Lung (tissue), 11 donors: ENCODE measurements at regions not wholly inside any gene's neighbourhood (a gene's known extent, or its start where the extent isn't known, plus 50 kb on each side); places are given as distances from the start of the nearest gene placed in this dataset.

Experiments used
- ATAC-seq: fragments of 200-7000 bp; cut with Tn5 transposase; one replicate; pipeline ENCODE4 v1.9.1; 2020; ENCODE audit warnings: moderate number of reproducible peaks; ENCODE audit not compliant: insufficient read depth, low FRiP score
- DNase-seq, 3 donors: peaks; one replicate each; pipeline ENCODE4 v3.0.0-alpha.2; 2013 to 2017
- H3K27ac ChIP-seq, 2 donors: one replicate each; pipeline ENCODE4 v1.5.1; 2013; ENCODE audit warnings: mild to moderate bottlenecking in 2 of 2, moderate library complexity in 2 of 2, control low read depth in 1 of 2, inconsistent platforms in 1 of 2, low read depth in 1 of 2, low read length in 1 of 2
- H3K27me3 ChIP-seq, 3 donors: one replicate each; pipeline ENCODE4 v1.5.1; 2013; ENCODE audit warnings: low read length in 2 of 3; ENCODE audit not compliant: control insufficient read depth in 3 of 3, insufficient read depth in 3 of 3
- H3K36me3 ChIP-seq, 4 donors: one replicate each; pipeline ENCODE4 v1.5.1; 2013; ENCODE audit warnings: low read length in 4 of 4, mild to moderate bottlenecking in 1 of 4, moderate library complexity in 1 of 4; ENCODE audit not compliant: control insufficient read depth in 4 of 4, insufficient read depth in 4 of 4
- H3K4me1 ChIP-seq, 5 donors: one replicate each; pipeline ENCODE4 v1.5.1; 2013; ENCODE audit warnings: low read length in 5 of 5, mild to moderate bottlenecking in 2 of 5, moderate library complexity in 1 of 5; ENCODE audit not compliant: control insufficient read depth in 5 of 5, insufficient read depth in 5 of 5
- H3K4me3 ChIP-seq: one replicate; pipeline ENCODE4 v1.5.1; 2013; ENCODE audit warnings: mild to moderate bottlenecking, control low read depth, moderate library complexity
- H3K9ac ChIP-seq, 2 donors: one replicate each; pipeline ENCODE4 v1.5.1; 2013; ENCODE audit warnings: low read length in 2 of 2, control low read depth in 1 of 2; ENCODE audit not compliant: insufficient read depth in 1 of 2
- H3K9me3 ChIP-seq, 4 donors: one replicate each; pipeline ENCODE4 v1.5.1; 2013; ENCODE audit warnings: low read length in 3 of 4, mild to moderate bottlenecking in 1 of 4, moderate library complexity in 1 of 4; ENCODE audit not compliant: control insufficient read depth in 4 of 4, insufficient read depth in 3 of 4
- WGBS, 2 donors: extraction: QIAGEN DNeasy Blood & Tissue Kit; methylation state at CpG; one replicate each; pipeline ENCODE4 v1.1.7; 2013; 5-methylcytosine and 5-hydroxymethylcytosine counted together
- TF ChIP-seq, protein P1 (sequence below): IDR thresholded peaks from 2 replicates; pipeline ENCODE4 v1.5.1; 2012; ENCODE audit warnings: mild to moderate bottlenecking; ENCODE audit errors: control extremely low read depth, extremely low read depth
- donor health status: control.
- donor health status: control.
- donor health status: Bipolar disorder and iron deficiency.
- donor health status: healthy.
- donor health status: DM: yes; HTN: yes; CAD: no.

DNA sequence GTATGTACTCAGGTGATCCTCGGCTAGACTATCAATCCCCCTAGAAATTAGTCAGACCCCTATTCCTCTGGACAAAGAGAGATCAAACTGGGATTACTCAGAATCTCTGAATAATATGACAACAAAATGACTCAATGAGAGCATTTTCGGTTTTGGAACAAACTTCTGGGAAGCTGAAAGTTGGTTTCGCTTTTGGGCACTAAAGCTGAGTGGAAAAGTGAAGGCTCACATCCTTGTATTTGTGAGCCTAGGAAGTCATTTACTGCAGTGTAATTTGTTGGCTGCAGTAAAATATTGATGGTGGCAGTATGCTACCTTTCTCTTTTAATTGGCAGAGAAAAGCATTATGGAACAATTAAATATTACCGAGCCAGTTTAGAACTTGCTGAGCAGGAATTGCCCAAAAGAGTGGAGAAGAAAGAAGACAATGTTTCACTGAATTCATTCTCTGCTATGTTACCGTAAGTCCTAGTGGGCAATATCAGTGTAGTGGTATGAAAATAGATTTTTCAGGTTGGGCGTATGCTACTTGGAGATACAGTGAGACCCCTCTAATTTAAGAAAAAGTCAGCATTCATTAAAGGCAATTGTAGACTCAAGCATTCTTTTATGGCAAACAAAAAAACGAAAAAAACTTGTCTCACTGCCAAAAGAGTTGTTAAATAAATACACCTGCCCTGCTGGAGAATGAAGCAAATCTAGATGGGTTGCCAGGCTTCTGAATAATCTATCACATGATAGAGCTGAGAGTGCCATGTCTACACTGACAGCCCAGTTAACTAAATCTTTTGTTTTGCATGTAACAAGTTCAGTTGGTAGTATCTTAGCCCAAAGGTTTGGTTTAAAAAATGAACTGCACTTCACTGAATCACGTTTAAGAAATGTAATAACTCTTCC lies 69.6 kb downstream of the AGTR2 start:
- Histone ChIP-seq H3K27me3 (peaks cover 0 to 14% (median 0%) of the 10 kb centered on the region in 3 donors), H3K4me1 (no peaks in the 10 kb centered on the region), H3K36me3 (no peaks in the 10 kb centered on the region), H3K9ac (no peak overlapping the region), H3K27ac (no peak overlapping the region), H3K4me3 (no peak overlapping the region), H3K9me3 (peaks cover 0 to 4% (median 1%) of the 10 kb centered on the region in 4 donors)
- 52 to 72% methylated on average over 8 of the region's 8 CpGs for WGBS, 2 donors
- TF ChIP-seq, protein P1, sequence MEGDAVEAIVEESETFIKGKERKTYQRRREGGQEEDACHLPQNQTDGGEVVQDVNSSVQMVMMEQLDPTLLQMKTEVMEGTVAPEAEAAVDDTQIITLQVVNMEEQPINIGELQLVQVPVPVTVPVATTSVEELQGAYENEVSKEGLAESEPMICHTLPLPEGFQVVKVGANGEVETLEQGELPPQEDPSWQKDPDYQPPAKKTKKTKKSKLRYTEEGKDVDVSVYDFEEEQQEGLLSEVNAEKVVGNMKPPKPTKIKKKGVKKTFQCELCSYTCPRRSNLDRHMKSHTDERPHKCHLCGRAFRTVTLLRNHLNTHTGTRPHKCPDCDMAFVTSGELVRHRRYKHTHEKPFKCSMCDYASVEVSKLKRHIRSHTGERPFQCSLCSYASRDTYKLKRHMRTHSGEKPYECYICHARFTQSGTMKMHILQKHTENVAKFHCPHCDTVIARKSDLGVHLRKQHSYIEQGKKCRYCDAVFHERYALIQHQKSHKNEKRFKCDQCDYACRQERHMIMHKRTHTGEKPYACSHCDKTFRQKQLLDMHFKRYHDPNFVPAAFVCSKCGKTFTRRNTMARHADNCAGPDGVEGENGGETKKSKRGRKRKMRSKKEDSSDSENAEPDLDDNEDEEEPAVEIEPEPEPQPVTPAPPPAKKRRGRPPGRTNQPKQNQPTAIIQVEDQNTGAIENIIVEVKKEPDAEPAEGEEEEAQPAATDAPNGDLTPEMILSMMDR: no peak
- DNase-seq: peak in 2 of 3 donors; percentile 51 to 67
- no peak for ATAC-seq

DNA sequence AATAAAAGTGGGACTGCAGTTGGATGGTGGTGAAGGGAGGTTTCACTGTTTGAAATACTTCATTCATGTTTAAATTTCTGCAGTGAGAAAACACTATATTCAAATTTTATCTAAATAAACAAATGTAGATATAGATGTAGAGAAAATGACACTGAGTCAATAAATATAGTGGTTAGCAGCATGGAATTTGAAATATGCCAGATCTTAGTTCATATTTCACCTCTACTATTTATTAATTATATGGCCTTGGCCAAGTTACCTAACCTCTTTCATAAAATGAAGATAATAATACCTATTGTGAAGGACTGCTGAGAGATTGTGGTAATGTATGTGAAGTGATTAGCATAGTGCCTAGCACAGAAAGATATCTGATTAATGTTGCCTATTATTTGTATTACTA lies 70.5 kb downstream of the AGTR2 start:
- Histone ChIP-seq H3K4me3 (no peak overlapping the region), H3K27me3 (peaks cover 0 to 14% (median 0%) of the 10 kb centered on the region in 3 donors), H3K27ac (no peak overlapping the region), H3K4me1 (no peaks in the 10 kb centered on the region), H3K9ac (no peak overlapping the region), H3K9me3 (peaks cover 0 to 4% (median 1%) of the 10 kb centered on the region in 4 donors), H3K36me3 (no peaks in the 10 kb centered on the region)
- ATAC-seq (no peak), DNase-seq (no peak)
- TF ChIP-seq, protein P1: no peak

DNA sequence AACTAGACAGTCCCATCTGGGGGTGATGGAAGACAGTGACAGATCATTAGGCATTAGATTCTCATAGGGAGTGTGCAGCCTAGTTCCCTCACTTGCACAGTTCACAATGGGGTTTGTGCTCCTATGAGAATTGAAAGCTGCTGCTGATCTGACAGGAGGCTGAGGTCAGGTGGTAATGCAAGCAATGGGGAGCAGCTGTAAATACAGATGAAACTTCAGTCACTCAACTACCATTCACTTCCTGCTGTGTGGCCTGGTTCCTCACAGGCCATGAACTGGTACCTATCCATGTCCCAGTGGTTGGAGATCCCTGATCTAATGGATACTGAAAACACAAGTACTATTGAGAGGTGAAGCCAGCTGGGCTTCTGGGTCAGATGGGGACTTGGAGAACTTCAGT lies 72.5 kb downstream of the AGTR2 start:
- H3K9me3 ChIP-seq: peaks cover 0 to 4% (median 1%) of the 10 kb centered on the region in 4 donors
- H3K27ac ChIP-seq: no peak overlapping the region
- no peaks in the 10 kb centered on the region for H3K4me1 ChIP-seq
- DNase-seq (no peak), ATAC-seq (no peak)
- TF ChIP-seq, protein P1: no peak
- H3K27me3 ChIP-seq: peaks cover 0 to 14% (median 0%) of the 10 kb centered on the region in 3 donors
- H3K36me3 ChIP-seq: no peaks in the 10 kb centered on the region
- no peak overlapping the region for H3K4me3 ChIP-seq
- H3K9ac ChIP-seq: no peak overlapping the region
